Fibroblast of lung (primary cell): ENCODE measurements at regions not wholly inside any gene's neighbourhood (a gene's known extent, or its start where the extent isn't known, plus 50 kb on each side); places are given as distances from the start of the nearest gene placed in this dataset.

ENCODE experiments used
- DNase-seq, 2 donors: peaks; one replicate each; pipeline versions ENCODE4 v3.0.0 to v3.0.0-alpha.2; 2010; ENCODE audit warnings: low read depth in 2 of 2
- H2AFZ ChIP-seq: 2 replicates; pipeline ENCODE4 v1.5.1; 2012; ENCODE audit warnings: low read length, control low read depth, inconsistent platforms
- H3K27ac ChIP-seq: 2 replicates; pipeline ENCODE4 v1.5.1; 2011; ENCODE audit warnings: low read length, control low read depth; ENCODE audit not compliant: insufficient read depth
- H3K27me3 ChIP-seq: 2 replicates; pipeline ENCODE4 v1.5.1; 2011; ENCODE audit warnings: mild to moderate bottlenecking, low read length; ENCODE audit not compliant: control insufficient read depth, insufficient read depth
- H3K36me3 ChIP-seq: 2 replicates; pipeline ENCODE4 v1.5.1; 2011; ENCODE audit warnings: low read length; ENCODE audit not compliant: control insufficient read depth, insufficient read depth
- H3K4me1 ChIP-seq: 2 replicates; pipeline ENCODE4 v1.5.1; 2011; ENCODE audit warnings: low read length; ENCODE audit not compliant: control insufficient read depth, insufficient read depth; ENCODE audit errors: extremely low read depth
- H3K4me2 ChIP-seq: 2 replicates; pipeline ENCODE4 v1.5.1; 2011; ENCODE audit warnings: low read length, control low read depth; ENCODE audit not compliant: insufficient read depth; ENCODE audit errors: extremely low read depth
- H3K4me3 ChIP-seq, 4 experiments: fragments of 200-600 bp in 1 of 4; sonication (generic) in 1 of 4; replicated peaks in 1 of 4; 2 replicates each; pipeline ENCODE4 v1.5.1; 2011 to 2016; ENCODE audit warnings: low read length in 4 of 4, low read depth in 3 of 4, mild to moderate bottlenecking in 3 of 4, control low read depth in 2 of 4, inconsistent platforms in 1 of 4, mixed read lengths in 1 of 4; ENCODE audit not compliant: insufficient read depth in 1 of 4; ENCODE audit errors: control extremely low read depth in 1 of 4
- H3K79me2 ChIP-seq: 2 replicates; pipeline ENCODE4 v1.5.1; 2012; ENCODE audit warnings: mild to moderate bottlenecking, low read length, inconsistent platforms; ENCODE audit not compliant: control insufficient read depth, insufficient read depth
- H3K9ac ChIP-seq: 2 replicates; pipeline ENCODE4 v1.5.1; 2011; ENCODE audit warnings: mild to moderate bottlenecking, low read length, control low read depth; ENCODE audit not compliant: insufficient read depth
- H3K9me3 ChIP-seq: 2 replicates; pipeline ENCODE4 v1.5.1; 2012; ENCODE audit warnings: low read depth, low read length; ENCODE audit not compliant: control insufficient read depth, insufficient read depth
- H4K20me1 ChIP-seq: 2 replicates; pipeline ENCODE4 v1.5.1; 2011; ENCODE audit warnings: low read length; ENCODE audit not compliant: control insufficient read depth, insufficient read depth; ENCODE audit errors: extremely low read depth
- EZH2 ChIP-seq: IDR thresholded peaks from 2 replicates; pipeline ENCODE4 v1.5.1; 2012; ENCODE audit warnings: low read length, control low read depth, mild to moderate bottlenecking; ENCODE audit errors: missing control alignments
- TF ChIP-seq, protein P1 (sequence below), 2 donors: IDR thresholded peaks in 1 of 2; conservative IDR thresholded peaks in 1 of 2; 1 replicate in 1 of 2; 2 replicates in 1 of 2; pipeline ENCODE4 v1.5.1; 2011 to 2012; ENCODE audit warnings: low read length in 2 of 2, control low read depth in 1 of 2, inconsistent platforms in 1 of 2, low read depth in 1 of 2, mild to moderate bottlenecking in 1 of 2

DNA sequence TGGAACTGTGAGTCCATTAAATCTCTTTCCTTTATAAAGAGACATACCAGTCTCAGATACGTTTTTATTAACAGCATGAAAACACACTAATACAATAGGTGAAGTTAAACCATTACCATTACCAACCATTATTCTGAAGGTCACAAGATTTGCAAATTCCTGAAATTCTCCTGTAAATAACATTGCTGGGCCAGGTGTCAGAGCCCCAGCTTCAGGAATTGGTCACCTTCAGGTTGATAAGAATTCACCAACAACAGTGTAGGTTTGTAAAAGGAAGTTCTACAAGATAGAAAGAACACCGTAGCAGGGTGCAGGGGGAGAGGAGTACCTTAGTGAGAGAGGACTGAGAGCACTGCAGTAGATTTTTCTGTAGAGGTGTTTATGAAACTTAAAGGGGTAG lies 644.3 kb downstream of the CDY2B start:
- Histone ChIP-seq H3K9me3 (no peaks in the 10 kb centered on the region), H4K20me1 (no peaks in the 10 kb centered on the region), H3K27ac (no peak overlapping the region), H3K4me2 (no peak overlapping the region), H3K27me3 (no peaks in the 10 kb centered on the region), H3K79me2 (no peaks in the 10 kb centered on the region), H3K4me3 (no peak overlapping the region), H3K4me1 (no peaks in the 10 kb centered on the region), H3K36me3 (no peaks in the 10 kb centered on the region), H3K9ac (no peak overlapping the region), H2AFZ (no peak overlapping the region)
- DNase-seq, result no peak
- TF ChIP-seq EZH2, result no peak
- TF ChIP-seq, protein P1, sequence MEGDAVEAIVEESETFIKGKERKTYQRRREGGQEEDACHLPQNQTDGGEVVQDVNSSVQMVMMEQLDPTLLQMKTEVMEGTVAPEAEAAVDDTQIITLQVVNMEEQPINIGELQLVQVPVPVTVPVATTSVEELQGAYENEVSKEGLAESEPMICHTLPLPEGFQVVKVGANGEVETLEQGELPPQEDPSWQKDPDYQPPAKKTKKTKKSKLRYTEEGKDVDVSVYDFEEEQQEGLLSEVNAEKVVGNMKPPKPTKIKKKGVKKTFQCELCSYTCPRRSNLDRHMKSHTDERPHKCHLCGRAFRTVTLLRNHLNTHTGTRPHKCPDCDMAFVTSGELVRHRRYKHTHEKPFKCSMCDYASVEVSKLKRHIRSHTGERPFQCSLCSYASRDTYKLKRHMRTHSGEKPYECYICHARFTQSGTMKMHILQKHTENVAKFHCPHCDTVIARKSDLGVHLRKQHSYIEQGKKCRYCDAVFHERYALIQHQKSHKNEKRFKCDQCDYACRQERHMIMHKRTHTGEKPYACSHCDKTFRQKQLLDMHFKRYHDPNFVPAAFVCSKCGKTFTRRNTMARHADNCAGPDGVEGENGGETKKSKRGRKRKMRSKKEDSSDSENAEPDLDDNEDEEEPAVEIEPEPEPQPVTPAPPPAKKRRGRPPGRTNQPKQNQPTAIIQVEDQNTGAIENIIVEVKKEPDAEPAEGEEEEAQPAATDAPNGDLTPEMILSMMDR (conservative IDR thresholded peaks at IDR 0.05 in 1 of 2, IDR thresholded peaks at IDR 0.05 in 1 of 2; ENCODE audit: low read depth in 1 of 2, low read length in 2 of 2), result no peak

DNA sequence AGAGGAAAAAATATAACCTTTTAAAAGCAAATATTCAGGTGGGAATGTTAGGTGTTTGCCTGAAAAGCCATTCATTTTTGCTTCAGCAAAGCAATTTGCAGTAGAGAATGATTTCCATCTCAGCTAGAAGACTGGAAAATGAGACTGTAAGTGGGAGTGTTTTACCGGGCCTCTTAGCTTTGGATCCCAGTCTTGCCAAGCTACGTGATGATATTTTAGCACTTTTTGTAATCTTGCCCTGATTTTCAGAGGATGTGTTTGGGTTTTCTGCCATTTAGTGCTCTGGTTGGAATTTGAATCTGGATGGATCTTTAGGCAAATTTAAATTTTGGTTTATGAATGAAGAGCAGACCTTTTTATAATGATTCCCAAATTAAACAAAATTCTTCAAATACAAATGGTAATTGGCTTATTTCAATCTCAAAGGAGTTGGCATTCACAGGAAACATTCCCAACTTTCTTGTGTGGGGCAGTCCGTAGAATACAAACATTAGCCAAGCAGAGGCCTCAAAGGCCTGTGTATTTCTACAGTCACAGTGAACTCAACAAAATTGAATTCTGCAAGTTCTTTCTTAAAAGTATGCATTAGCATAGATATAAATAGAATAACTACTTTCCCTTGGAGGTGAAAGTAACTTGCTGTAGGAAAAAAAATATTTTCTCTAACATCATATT lies 646.4 kb downstream of the CDY2B start:
- H2AFZ ChIP-seq, result no peak overlapping the region
- H4K20me1 ChIP-seq, result no peaks in the 10 kb centered on the region
- no peak overlapping the region for H3K9ac ChIP-seq
- no peaks in the 10 kb centered on the region for H3K9me3 ChIP-seq
- no peak overlapping the region for H3K4me2 ChIP-seq
- no peak for TF ChIP-seq EZH2
- TF ChIP-seq, protein P1 (conservative IDR thresholded peaks at IDR 0.05 in 1 of 2, IDR thresholded peaks at IDR 0.05 in 1 of 2; ENCODE audit: low read depth in 1 of 2, low read length in 2 of 2), result no peak
- no peak overlapping the region for H3K27ac ChIP-seq
- H3K36me3 ChIP-seq, result no peaks in the 10 kb centered on the region
- DNase-seq, result no peak
- no peaks in the 10 kb centered on the region for H3K79me2 ChIP-seq
- H3K4me3 ChIP-seq, result no peak overlapping the region
- H3K4me1 ChIP-seq, result no peaks in the 10 kb centered on the region
- no peaks in the 10 kb centered on the region for H3K27me3 ChIP-seq

DNA sequence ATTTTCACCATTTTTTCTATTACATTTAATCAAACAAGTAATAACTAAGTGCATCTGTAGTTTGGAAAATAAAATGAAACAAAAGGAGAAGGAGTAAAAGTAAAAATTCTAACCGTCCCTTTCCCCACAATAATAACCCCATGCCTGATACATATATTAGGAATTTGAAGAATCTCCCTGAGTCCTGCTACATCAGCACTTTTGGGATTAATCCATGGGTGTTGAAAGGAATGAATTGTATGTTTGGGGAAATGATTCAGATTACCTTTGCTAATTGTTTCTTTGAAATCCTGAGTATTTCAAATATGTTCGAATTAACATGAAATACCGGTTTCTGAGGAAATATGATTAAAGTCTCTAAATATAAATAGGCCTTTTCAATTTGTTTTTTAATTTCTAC lies 648.0 kb downstream of the CDY2B start:
- no peaks in the 10 kb centered on the region for H3K36me3 ChIP-seq

More for the DNA sequence above, 648.0 kb downstream of the CDY2B start:
- Histone ChIP-seq H3K4me3 (no peak overlapping the region), H3K4me1 (no peaks in the 10 kb centered on the region), H3K27ac (no peak overlapping the region), H3K4me2 (no peak overlapping the region), H4K20me1 (no peaks in the 10 kb centered on the region), H3K9me3 (no peaks in the 10 kb centered on the region), H3K27me3 (no peaks in the 10 kb centered on the region), H3K79me2 (no peaks in the 10 kb centered on the region), H3K9ac (no peak overlapping the region), H2AFZ (no peak overlapping the region)
- TF ChIP-seq, protein P1 (conservative IDR thresholded peaks at IDR 0.05 in 1 of 2, IDR thresholded peaks at IDR 0.05 in 1 of 2; ENCODE audit: low read depth in 1 of 2, low read length in 2 of 2), result no peak
- no peak for TF ChIP-seq EZH2
- DNase-seq, result no peak
